CD4-positive, alpha-beta memory T cell (primary cell): ENCODE measurements at regions not wholly inside any gene's neighbourhood (a gene's known extent, or its start where the extent isn't known, plus 50 kb on each side); places are given as distances from the start of the nearest gene placed in this dataset.
"Not testable (repeated sequence)": the region's sequence is repeated elsewhere in the genome, so short reads cannot be mapped to it uniquely, and the experiment has no call there.

Experiments
- CTCF ChIA-PET: fragments of 350-600 bp; sonication (Branson Sonifier 250); formaldehyde crosslinking; loops from one replicate; lab custom pipeline; 2021; ENCODE audit warnings: inconsistent platforms; ENCODE audit not compliant: partially characterized antibody; lab: Charles Lee
- POLR2A ChIA-PET: fragments of 350-600 bp; sonication (Branson Sonifier 250); formaldehyde crosslinking; loops from one replicate; lab custom pipeline; 2021; ENCODE audit not compliant: partially characterized antibody; lab: Charles Lee
- DNase-seq, 5 donors: peaks; one replicate each; pipeline versions ENCODE4 v3.0.0 to v3.0.0-alpha.2; 2020 to 2022; ENCODE audit warnings: mixed read lengths in 1 of 5
- H3K27ac ChIP-seq: one replicate; pipeline ENCODE4 v1.7.0; 2013; ENCODE audit warnings: low read depth, low read length
- H3K27me3 ChIP-seq: 2 replicates; pipeline ENCODE4 v1.7.0; 2013; ENCODE audit warnings: mild to moderate bottlenecking, low read length, moderate library complexity; ENCODE audit not compliant: insufficient read depth
- H3K36me3 ChIP-seq: 2 replicates; pipeline ENCODE4 v1.7.0; 2013; ENCODE audit warnings: mild to moderate bottlenecking, low read length, moderate library complexity; ENCODE audit not compliant: insufficient read depth
- H3K4me1 ChIP-seq: 2 replicates; pipeline ENCODE4 v1.7.0; 2013; ENCODE audit warnings: mild to moderate bottlenecking, low read length, moderate library complexity; ENCODE audit not compliant: insufficient read depth
- H3K4me3 ChIP-seq, 2 donors: one replicate each; pipeline ENCODE4 v1.7.0; 2013; ENCODE audit warnings: low read length in 2 of 2, mild to moderate bottlenecking in 1 of 2
- H3K9me3 ChIP-seq, 2 donors: one replicate each; pipeline ENCODE4 v1.7.0; 2013; ENCODE audit warnings: low read length in 2 of 2, control low read depth in 1 of 2; ENCODE audit not compliant: control insufficient read depth in 1 of 2
- H3K27ac Mint-ChIP-seq, 7 donors: one replicate each; pipeline ENCODE4 v1.8.0; 2020 to 2021; ENCODE audit warnings: mixed read lengths in 7 of 7, mild to moderate bottlenecking in 6 of 7, inconsistent platforms in 3 of 7, moderate library complexity in 3 of 7
- H3K27me3 Mint-ChIP-seq, 2 donors: one replicate each; pipeline ENCODE4 v1.8.0; 2020 to 2021; ENCODE audit warnings: mixed read lengths in 2 of 2
- H3K36me3 Mint-ChIP-seq, 2 donors: one replicate each; pipeline ENCODE4 v1.8.0; 2020 to 2021; ENCODE audit warnings: mixed read lengths in 2 of 2, inconsistent platforms in 1 of 2, mild to moderate bottlenecking in 1 of 2
- H3K4me1 Mint-ChIP-seq, 4 donors: one replicate each; pipeline ENCODE4 v1.8.0; 2020 to 2021; ENCODE audit warnings: mixed read lengths in 4 of 4, mild to moderate bottlenecking in 1 of 4
- H3K4me3 Mint-ChIP-seq, 8 donors: one replicate each; pipeline ENCODE4 v1.8.0; 2020 to 2021; ENCODE audit warnings: mixed read lengths in 8 of 8, mild to moderate bottlenecking in 7 of 8, moderate library complexity in 6 of 8, inconsistent platforms in 3 of 8
- H3K9me3 Mint-ChIP-seq, 8 donors: one replicate each; pipeline ENCODE4 v1.8.0; 2020 to 2021; ENCODE audit warnings: mixed read lengths in 8 of 8, mild to moderate bottlenecking in 5 of 8, inconsistent platforms in 3 of 8, moderate library complexity in 1 of 8
- intact Hi-C: fragments of 100-400 bp; cut with micrococcal nuclease; formaldehyde crosslinking; loops from one replicate; pipeline ENCODE4 v1.15.1; 2023

DNA sequence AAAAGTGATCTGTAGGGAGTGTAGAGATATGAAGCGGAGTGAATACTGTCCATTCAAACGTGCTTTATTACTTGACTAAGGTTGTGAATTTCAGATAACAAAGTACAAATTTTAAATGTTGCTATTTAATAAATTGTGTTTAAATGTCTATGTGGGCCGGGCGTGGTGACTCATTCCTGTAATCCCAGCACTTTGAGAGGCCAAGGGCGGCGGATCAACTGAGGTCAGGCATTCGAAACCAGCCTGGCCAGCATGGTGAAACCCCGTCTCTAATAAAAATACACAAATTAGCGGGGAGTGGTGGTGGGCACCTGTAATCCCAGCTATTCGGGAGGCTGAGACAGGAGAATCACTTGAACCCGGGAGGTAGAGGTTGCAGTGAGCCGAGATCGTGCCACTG is 1544.1 kb downstream of the SLITRK5 start:
- DNase-seq, H3K27me3 Mint-ChIP-seq, H3K27ac Mint-ChIP-seq, H3K4me1 ChIP-seq, H3K4me3 ChIP-seq, POLR2A ChIA-PET, H3K36me3 ChIP-seq, CTCF ChIA-PET, H3K4me1 Mint-ChIP-seq, H3K9me3 ChIP-seq, H3K4me3 Mint-ChIP-seq, H3K27me3 ChIP-seq, intact Hi-C loops, H3K27ac ChIP-seq, H3K36me3 Mint-ChIP-seq: not testable (repeated sequence)
- peaks cover 0 to 15% (median 6%) of the 10 kb centered on the region in 8 donors for H3K9me3 Mint-ChIP-seq

DNA sequence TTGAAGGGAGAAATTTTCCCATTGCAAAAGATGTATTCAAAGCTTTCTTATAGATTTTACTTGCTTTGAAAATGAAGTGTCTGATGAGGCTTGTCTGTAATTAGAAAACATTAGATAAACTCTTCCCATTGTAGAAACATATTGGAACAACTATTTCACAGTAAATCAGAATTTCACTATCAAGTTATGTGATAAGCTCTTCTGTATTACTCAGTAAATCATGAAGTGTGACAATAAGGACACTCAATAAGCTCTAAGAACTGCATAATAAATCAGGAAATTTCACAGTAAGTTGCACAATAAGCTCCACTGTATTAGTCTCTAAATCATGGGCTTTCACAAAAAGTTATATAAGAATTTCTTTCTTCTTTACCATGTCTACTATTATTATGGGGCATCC is 1546.6 kb downstream of the SLITRK5 start:
- no peak overlapping the region for H3K4me3 ChIP-seq
- peaks cover 0 to 5% of the 10 kb centered on the region in 2 donors for H3K9me3 ChIP-seq
- H3K4me1 Mint-ChIP-seq = no peaks in the 10 kb centered on the region
- intact Hi-C loops = no loop called here
- H3K27ac Mint-ChIP-seq = no peak overlapping the region
- H3K9me3 Mint-ChIP-seq = peaks cover 0 to 28% (median 12%) of the 10 kb centered on the region in 8 donors
- H3K36me3 ChIP-seq = no peaks in the 10 kb centered on the region
- no peak overlapping the region for H3K4me3 Mint-ChIP-seq
- no peaks in the 10 kb centered on the region for H3K27me3 ChIP-seq
- H3K27ac ChIP-seq = no peak overlapping the region
- no peaks in the 10 kb centered on the region for H3K4me1 ChIP-seq
- no peaks in the 10 kb centered on the region for H3K36me3 Mint-ChIP-seq
- CTCF ChIA-PET = no interaction called here
- POLR2A ChIA-PET = no interaction called here
- no peaks in the 10 kb centered on the region for H3K27me3 Mint-ChIP-seq
- no peak for DNase-seq

GRCh38 chr13:89221557-89222158 is 1550.5 kb downstream of the SLITRK5 start:
- H3K27ac Mint-ChIP-seq = no peak overlapping the region
- H3K27me3 Mint-ChIP-seq = no peaks in the 10 kb centered on the region
- H3K4me1 Mint-ChIP-seq = no peaks in the 10 kb centered on the region
- Histone ChIP-seq H3K4me1 (no peaks in the 10 kb centered on the region), H3K4me3 (no peak overlapping the region), H3K27ac (no peak overlapping the region), H3K27me3 (no peaks in the 10 kb centered on the region), H3K36me3 (no peaks in the 10 kb centered on the region), H3K9me3 (peaks cover 0 to 5% of the 10 kb centered on the region in 2 donors)
- intact Hi-C loops = no loop called here
- no peaks in the 10 kb centered on the region for H3K36me3 Mint-ChIP-seq
- CTCF ChIA-PET = no interaction called here
- no peak overlapping the region for H3K4me3 Mint-ChIP-seq
- H3K9me3 Mint-ChIP-seq = peaks cover 0 to 21% (median 10%) of the 10 kb centered on the region in 8 donors
- no peak for DNase-seq
- POLR2A ChIA-PET = no interaction called here

DNA sequence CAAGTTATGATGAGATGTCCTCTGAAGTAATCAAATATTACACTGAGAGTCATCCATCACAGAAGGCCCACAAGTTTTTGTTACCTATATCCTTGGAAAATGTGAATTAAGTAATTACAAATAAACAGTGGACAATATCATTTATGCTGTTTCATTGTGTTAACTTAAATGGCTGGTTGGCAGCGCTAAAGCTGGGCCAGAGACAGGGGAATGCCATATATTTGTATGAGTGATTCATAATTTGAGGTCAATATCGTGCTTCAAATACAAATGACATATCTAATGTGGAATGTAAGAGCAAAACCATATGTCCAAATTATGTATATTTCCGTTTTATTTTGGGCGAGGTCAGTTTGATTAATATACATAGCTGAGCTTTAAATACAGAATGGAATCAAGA is 1556.2 kb downstream of the SLITRK5 start:
- H3K27me3 Mint-ChIP-seq = no peaks in the 10 kb centered on the region
- ChIA-PET CTCF (no interaction called here), POLR2A (no interaction called here)
- Histone ChIP-seq H3K36me3 (no peaks in the 10 kb centered on the region), H3K9me3 (peaks cover 0 to 3% of the 10 kb centered on the region in 2 donors), H3K4me1 (no peaks in the 10 kb centered on the region), H3K27ac (no peak overlapping the region), H3K27me3 (no peaks in the 10 kb centered on the region), H3K4me3 (no peak overlapping the region)
- DNase-seq = no peak
- H3K9me3 Mint-ChIP-seq = peaks cover 0 to 16% (median 7%) of the 10 kb centered on the region in 8 donors
- H3K4me1 Mint-ChIP-seq = no peaks in the 10 kb centered on the region
- no peaks in the 10 kb centered on the region for H3K36me3 Mint-ChIP-seq
- H3K4me3 Mint-ChIP-seq = no peak overlapping the region
- intact Hi-C loops = no loop called here
- H3K27ac Mint-ChIP-seq = no peak overlapping the region

- no peaks in the 10 kb centered on the region for H3K27me3 Mint-ChIP-seq
- Histone ChIP-seq H3K4me1 (no peaks in the 10 kb centered on the region), H3K9me3 (peaks cover 0 to 2% of the 10 kb centered on the region in 2 donors), H3K36me3 (no peaks in the 10 kb centered on the region), H3K27me3 (no peaks in the 10 kb centered on the region), H3K4me3 (no peak overlapping the region), H3K27ac (no peak overlapping the region)
- DNase-seq = no peak
- no peak overlapping the region for H3K4me3 Mint-ChIP-seq
- ChIA-PET CTCF (no interaction called here), POLR2A (no interaction called here)
- peaks cover 0 to 8% (median 3%) of the 10 kb centered on the region in 8 donors for H3K9me3 Mint-ChIP-seq
- no peak overlapping the region for H3K27ac Mint-ChIP-seq
- H3K36me3 Mint-ChIP-seq = no peaks in the 10 kb centered on the region
- intact Hi-C loops = no loop called here
- no peaks in the 10 kb centered on the region for H3K4me1 Mint-ChIP-seq
These were observed 1567.3 kb downstream of the SLITRK5 start for GRCh38 chr13:89238496-89238895.

DNA sequence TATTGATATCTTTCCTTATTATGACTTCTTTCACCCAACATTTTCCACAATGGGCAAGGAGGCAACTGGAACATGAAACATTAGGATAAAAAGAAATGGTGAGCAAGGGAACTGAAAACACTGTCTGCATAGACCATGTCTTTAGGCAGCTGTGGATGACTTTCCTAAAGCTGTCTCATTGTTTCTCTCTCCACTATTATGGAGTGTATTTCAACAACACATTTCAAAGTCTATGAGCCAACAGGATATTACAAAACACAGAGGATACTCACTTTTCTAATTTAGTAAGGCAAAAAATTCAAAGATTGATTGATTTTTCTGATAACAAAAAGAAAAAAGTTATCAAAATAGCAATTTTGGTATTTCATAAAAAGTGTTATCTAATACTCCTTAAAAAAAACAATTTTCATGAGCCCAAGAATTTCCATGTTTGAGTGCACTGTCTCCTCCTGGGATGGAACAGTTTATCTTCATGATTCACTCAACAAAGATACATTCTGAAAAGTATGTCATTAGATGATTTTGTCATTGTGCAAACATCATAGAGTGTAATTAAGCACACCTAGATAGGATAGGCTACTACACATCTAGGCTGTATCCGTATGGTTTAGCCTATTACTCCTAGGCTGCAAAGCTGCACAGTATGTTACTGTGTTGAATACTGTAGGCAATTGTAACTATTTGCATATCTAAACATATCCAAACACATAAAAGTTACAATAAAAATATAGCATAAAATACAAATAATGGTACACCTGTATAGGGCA is 1568.4 kb downstream of the SLITRK5 start:
- Histone ChIP-seq H3K4me1 (no peaks in the 10 kb centered on the region), H3K4me3 (no peak overlapping the region), H3K27me3 (no peaks in the 10 kb centered on the region), H3K9me3 (peaks cover 0 to 2% of the 10 kb centered on the region in 2 donors), H3K36me3 (no peaks in the 10 kb centered on the region), H3K27ac (no peak overlapping the region)
- Mint-ChIP-seq H3K4me1 (no peaks in the 10 kb centered on the region), H3K27me3 (no peaks in the 10 kb centered on the region), H3K36me3 (no peaks in the 10 kb centered on the region), H3K4me3 (no peak overlapping the region), H3K27ac (no peak overlapping the region), H3K9me3 (peaks cover 0 to 8% (median 4%) of the 10 kb centered on the region in 8 donors)
- ChIA-PET CTCF (no interaction called here), POLR2A (no interaction called here)
- DNase-seq = no peak
- intact Hi-C loops = no loop called here

- POLR2A ChIA-PET = no interaction called here
- Histone ChIP-seq H3K9me3 (no peaks in the 10 kb centered on the region), H3K27ac (no peak overlapping the region), H3K4me1 (no peaks in the 10 kb centered on the region), H3K27me3 (no peaks in the 10 kb centered on the region), H3K4me3 (no peak overlapping the region), H3K36me3 (no peaks in the 10 kb centered on the region)
- Mint-ChIP-seq H3K4me3 (no peak overlapping the region), H3K9me3 (peaks cover 2 to 30% (median 18%) of the 10 kb centered on the region in 8 donors), H3K4me1 (no peaks in the 10 kb centered on the region), H3K36me3 (no peaks in the 10 kb centered on the region), H3K27me3 (no peaks in the 10 kb centered on the region), H3K27ac (no peak overlapping the region)
- intact Hi-C loops = no loop called here
- DNase-seq = no peak
- CTCF ChIA-PET = no interaction called here
These were observed 1584.8 kb downstream of the SLITRK5 start for GRCh38 chr13:89255844-89256406.
